Esophagus squamous epithelium (tissue), 5 donors: ENCODE measurements at regions not wholly inside any gene's neighbourhood (a gene's known extent, or its start where the extent isn't known, plus 50 kb on each side); places are given as distances from the start of the nearest gene placed in this dataset.

Experiments
- DNase-seq: peaks from one replicate; lab custom pipeline; 2025; lab: John Stamatoyannopoulos, UW
- H3K27ac ChIP-seq, 4 donors: fragments of 200-600 bp; sonication (generic); one replicate each; pipeline ENCODE4 v1.5.1; 2016 to 2019; ENCODE audit warnings: mild to moderate bottlenecking in 1 of 4
- H3K27me3 ChIP-seq, 4 donors: fragments of 200-600 bp; sonication (generic); 1 replicate in 3 of 4; 2 replicates in 1 of 4; pipeline versions ENCODE4 v1.5.1 to v1.6.0; 2017 to 2021; ENCODE audit warnings: antibody characterized with exemption in 1 of 4
- H3K36me3 ChIP-seq, 3 donors: fragments of 200-600 bp; sonication (generic); one replicate each; pipeline ENCODE4 v1.5.1; 2016 to 2019
- H3K4me1 ChIP-seq, 3 donors: fragments of 200-600 bp; sonication (generic); one replicate each; pipeline ENCODE4 v1.5.1; 2017 to 2019
- H3K4me3 ChIP-seq, 4 donors: fragments of 200-600 bp; sonication (generic); 1 replicate in 3 of 4; 2 replicates in 1 of 4; pipeline ENCODE4 v1.5.1; 2016 to 2019; ENCODE audit warnings: mild to moderate bottlenecking in 2 of 4, moderate library complexity in 1 of 4
- H3K9me3 ChIP-seq, 3 donors: fragments of 200-600 bp; sonication (generic); one replicate each; pipeline ENCODE4 v1.5.1; 2016 to 2019
- POLR2A ChIP-seq, 4 donors: fragments of 450-650 bp; IDR thresholded peaks; one replicate each; pipeline ENCODE4 v1.6.1; 2017; ENCODE audit warnings: antibody characterized with exemption in 4 of 4, mild to moderate bottlenecking in 4 of 4, moderate library complexity in 3 of 4
- WGBS, 2 donors: methylation state at CpG; one replicate each; pipeline ENCODE4 v1.1.5; 2018; 5-methylcytosine and 5-hydroxymethylcytosine counted together
- intact Hi-C: fragments of 100-400 bp; cut with DNase I; formaldehyde crosslinking; loops from one replicate; pipeline ENCODE4 v1.15.0; 2022
- TF ChIP-seq, protein P1 (sequence below), 6 experiments: fragments of 450-650 bp in 4 of 6; fragments of 200-600 bp in 2 of 6; sonication (generic) in 2 of 6; IDR thresholded peaks; one replicate each; pipeline ENCODE4 v1.5.1; 2016 to 2019; ENCODE audit warnings: antibody characterized with exemption in 6 of 6, mild to moderate bottlenecking in 4 of 6, moderate library complexity in 4 of 6
- donor health status: DM: yes; HTN: yes; CAD: no.

DNA sequence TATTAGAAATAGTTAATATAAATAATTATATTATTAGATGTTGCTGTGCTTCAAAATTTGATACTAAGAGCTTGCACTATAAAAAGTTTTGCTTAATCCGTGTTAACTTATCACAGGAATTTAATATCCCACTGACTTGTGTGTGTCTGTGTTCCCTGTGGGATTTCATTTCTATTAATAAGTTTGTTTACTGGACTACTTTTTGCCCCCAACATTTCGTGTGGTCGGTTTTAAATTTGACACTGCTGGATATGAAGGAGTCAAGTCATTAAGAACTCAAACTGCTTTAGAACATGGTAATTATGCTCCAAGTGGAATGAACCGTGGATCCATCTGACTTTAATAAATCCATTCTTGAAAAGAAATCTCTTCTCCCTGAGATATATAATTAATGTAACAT is 182.2 kb upstream of the NUDT4 start:
- peaks cover 0 to 23% (median 0%) of the 10 kb centered on the region in 3 donors for H3K4me1 ChIP-seq
- H3K27ac ChIP-seq, result no peak overlapping the region
- no peaks in the 10 kb centered on the region for H3K27me3 ChIP-seq
- TF ChIP-seq POLR2A (IDR thresholded peaks at IDR 0.05), result no peak
- TF ChIP-seq, protein P1, sequence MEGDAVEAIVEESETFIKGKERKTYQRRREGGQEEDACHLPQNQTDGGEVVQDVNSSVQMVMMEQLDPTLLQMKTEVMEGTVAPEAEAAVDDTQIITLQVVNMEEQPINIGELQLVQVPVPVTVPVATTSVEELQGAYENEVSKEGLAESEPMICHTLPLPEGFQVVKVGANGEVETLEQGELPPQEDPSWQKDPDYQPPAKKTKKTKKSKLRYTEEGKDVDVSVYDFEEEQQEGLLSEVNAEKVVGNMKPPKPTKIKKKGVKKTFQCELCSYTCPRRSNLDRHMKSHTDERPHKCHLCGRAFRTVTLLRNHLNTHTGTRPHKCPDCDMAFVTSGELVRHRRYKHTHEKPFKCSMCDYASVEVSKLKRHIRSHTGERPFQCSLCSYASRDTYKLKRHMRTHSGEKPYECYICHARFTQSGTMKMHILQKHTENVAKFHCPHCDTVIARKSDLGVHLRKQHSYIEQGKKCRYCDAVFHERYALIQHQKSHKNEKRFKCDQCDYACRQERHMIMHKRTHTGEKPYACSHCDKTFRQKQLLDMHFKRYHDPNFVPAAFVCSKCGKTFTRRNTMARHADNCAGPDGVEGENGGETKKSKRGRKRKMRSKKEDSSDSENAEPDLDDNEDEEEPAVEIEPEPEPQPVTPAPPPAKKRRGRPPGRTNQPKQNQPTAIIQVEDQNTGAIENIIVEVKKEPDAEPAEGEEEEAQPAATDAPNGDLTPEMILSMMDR (IDR thresholded peaks at IDR 0.05), result no peak
- intact Hi-C loops, result no loop called here
- WGBS, 2 donors, result 79 to 80% methylated on average over 4 of the region's 4 CpGs
- no peak overlapping the region for H3K4me3 ChIP-seq
- DNase-seq, result no peak
- peaks cover 0 to 5% (median 0%) of the 10 kb centered on the region in 3 donors for H3K9me3 ChIP-seq
- no peaks in the 10 kb centered on the region for H3K36me3 ChIP-seq

DNA sequence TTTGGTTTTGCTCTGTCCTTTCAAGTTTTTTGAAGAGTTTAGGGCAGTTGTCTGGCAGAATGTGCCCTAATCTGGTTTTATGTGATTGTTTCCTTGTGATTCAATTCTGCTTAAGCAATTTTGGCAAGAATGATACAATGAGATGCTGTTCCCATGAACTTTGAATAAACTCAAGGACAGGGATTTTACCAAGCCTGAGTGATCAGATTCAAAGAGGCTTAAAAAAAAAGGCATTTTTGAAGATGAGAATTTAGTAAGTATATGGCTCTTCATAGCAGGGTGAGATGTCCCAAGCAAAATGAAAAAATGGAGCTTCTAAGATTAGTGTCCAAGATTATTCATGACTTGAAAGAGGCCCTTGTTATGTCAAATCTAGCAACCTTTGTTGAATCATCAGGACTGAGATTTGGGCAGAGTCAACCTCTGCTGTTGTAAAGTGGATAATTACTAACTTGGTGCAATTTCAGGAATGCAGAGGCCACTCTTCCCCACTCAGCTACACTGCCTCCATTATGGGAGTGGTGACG is 180.6 kb upstream of the NUDT4 start:
- 63 to 100% methylated on average over 1 of the region's 1 CpG for WGBS, 2 donors
- Histone ChIP-seq H3K27me3 (no peaks in the 10 kb centered on the region), H3K9me3 (peaks cover 0 to 5% (median 0%) of the 10 kb centered on the region in 3 donors), H3K4me1 (peaks cover 0 to 16% (median 0%) of the 10 kb centered on the region in 3 donors), H3K27ac (peak overlapping the region in 1 of 4 donors; percentile 30), H3K36me3 (no peaks in the 10 kb centered on the region), H3K4me3 (no peak overlapping the region)
- no peak for DNase-seq
- no peak for TF ChIP-seq POLR2A (IDR thresholded peaks at IDR 0.05)
- TF ChIP-seq, protein P1 (IDR thresholded peaks at IDR 0.05), result no peak
- intact Hi-C loops, result no loop called here

DNA sequence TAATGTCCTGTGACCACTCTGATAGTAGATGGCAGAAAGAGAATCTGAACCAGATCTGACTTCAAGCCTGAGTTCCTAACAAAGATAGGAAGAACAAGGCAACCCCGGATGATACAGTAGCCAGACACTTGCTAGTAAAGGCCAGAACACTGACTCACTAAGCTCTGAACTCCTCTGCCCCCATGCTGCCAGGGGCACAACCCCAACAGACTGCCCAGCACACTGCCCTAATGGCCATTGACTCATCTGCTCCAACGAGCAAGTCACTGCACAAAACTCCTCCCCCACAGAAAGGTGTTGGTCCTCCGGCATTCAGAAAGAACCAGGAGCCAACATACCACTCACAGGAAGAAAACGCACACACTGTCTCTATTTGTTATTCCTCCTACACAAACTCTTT is 179.6 kb upstream of the NUDT4 start:
- 38 to 47% methylated on average over 4 of the region's 4 CpGs for WGBS, 2 donors

DNA sequence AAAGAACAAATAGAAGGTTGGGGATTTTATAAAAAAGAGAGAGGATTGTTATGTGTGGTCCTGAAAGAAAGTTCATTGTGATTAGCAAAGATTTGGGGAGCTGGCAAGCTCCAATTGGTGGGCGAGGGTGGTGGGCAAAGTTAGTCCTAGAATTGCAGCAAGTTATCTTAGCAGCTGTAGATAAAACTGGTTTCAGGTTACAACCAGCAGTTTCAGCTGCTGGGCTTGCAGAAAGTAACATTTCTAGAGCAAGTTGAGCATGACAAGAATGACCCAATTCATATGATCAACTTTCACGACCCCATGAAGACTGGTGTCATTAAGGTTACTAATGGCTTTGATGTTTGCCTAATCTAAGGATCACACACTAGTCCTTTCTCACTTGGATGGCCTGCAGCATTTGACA is 177.9 kb upstream of the NUDT4 start:
- Histone ChIP-seq H3K4me3 (no peak overlapping the region), H3K27ac (no peak overlapping the region), H3K9me3 (no peaks in the 10 kb centered on the region), H3K4me1 (peaks cover 0 to 13% (median 0%) of the 10 kb centered on the region in 3 donors), H3K36me3 (no peaks in the 10 kb centered on the region), H3K27me3 (no peaks in the 10 kb centered on the region)
- no peak for TF ChIP-seq POLR2A (IDR thresholded peaks at IDR 0.05)
- TF ChIP-seq, protein P1 (IDR thresholded peaks at IDR 0.05), result no peak
- DNase-seq, result no peak
- intact Hi-C loops, result no loop called here
- 48 to 65% methylated on average over 2 of the region's 2 CpGs for WGBS, 2 donors

More for the DNA sequence above, 179.6 kb upstream of the NUDT4 start:
- Histone ChIP-seq H3K27ac (no peak overlapping the region), H3K27me3 (no peaks in the 10 kb centered on the region), H3K4me3 (no peak overlapping the region), H3K36me3 (no peaks in the 10 kb centered on the region), H3K4me1 (peaks cover 0 to 13% (median 0%) of the 10 kb centered on the region in 3 donors), H3K9me3 (peaks cover 0 to 2% (median 0%) of the 10 kb centered on the region in 3 donors)
- no peak for DNase-seq
- no peak for TF ChIP-seq POLR2A (IDR thresholded peaks at IDR 0.05)
- TF ChIP-seq, protein P1 (IDR thresholded peaks at IDR 0.05), result no peak
- intact Hi-C loops, result no loop called here

DNA sequence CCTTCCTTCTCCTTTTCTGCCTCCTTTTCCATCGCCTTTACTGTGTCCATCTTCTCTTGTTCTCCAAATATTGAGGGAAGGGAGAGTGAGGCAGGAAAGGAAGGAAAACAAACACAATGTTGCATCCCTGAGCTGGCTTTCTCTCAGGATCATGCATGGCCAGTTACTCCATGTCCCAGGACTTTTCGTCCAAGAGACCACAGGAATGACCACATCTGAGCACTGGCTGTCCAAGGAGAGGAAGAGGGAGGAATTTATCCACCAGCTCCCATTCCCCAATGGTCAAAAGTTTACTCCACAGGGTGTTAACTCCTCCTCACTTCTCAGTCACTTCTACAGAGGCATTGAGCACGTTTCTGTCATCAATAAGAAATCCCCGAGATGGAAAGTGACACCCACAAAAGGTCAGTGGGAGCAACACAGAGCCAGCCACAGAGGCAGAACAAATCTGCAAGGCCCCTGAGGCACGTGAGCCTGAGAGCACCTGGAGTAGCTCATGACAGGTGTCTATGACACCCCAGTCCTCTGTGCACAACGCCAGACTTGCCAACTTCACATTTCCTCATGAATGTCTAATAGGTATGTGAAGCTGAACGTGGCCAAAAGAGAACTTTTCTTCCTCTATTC is 177.3 kb upstream of the NUDT4 start:
- Histone ChIP-seq H3K27me3 (no peaks in the 10 kb centered on the region), H3K4me3 (no peak overlapping the region), H3K36me3 (no peaks in the 10 kb centered on the region), H3K27ac (no peak overlapping the region), H3K9me3 (no peaks in the 10 kb centered on the region), H3K4me1 (peaks cover 0 to 13% (median 0%) of the 10 kb centered on the region in 3 donors)
- 75 to 83% methylated on average over 7 of the region's 7 CpGs for WGBS, 2 donors
- DNase-seq, result no peak
- intact Hi-C loops, result no loop called here
- TF ChIP-seq POLR2A (IDR thresholded peaks at IDR 0.05), result no peak
- TF ChIP-seq, protein P1 (IDR thresholded peaks at IDR 0.05), result no peak
